Activated CD4-positive, alpha-beta memory T cell treated with anti-CD3 and anti-CD28 coated beads for 36 hours (primary cell): ENCODE measurements at regions not wholly inside any gene's neighbourhood (a gene's known extent, or its start where the extent isn't known, plus 50 kb on each side); places are given as distances from the start of the nearest gene placed in this dataset.

Experiments used
- CTCF ChIA-PET: fragments of 350-600 bp; sonication (Branson Sonifier 250); formaldehyde crosslinking; loops from one replicate; lab custom pipeline; 2021; ENCODE audit warnings: antibody characterized with exemption, inconsistent platforms; lab: Charles Lee
- POLR2A ChIA-PET: fragments of 350-600 bp; sonication (Branson Sonifier 250); formaldehyde crosslinking; loops from one replicate; lab custom pipeline; 2021; ENCODE audit warnings: antibody characterized with exemption; lab: Charles Lee
- DNase-seq: peaks from one replicate; pipeline ENCODE4 v3.0.0-alpha.2; 2020
- H3K27ac Mint-ChIP-seq: one replicate; pipeline ENCODE4 v1.8.0; 2021; ENCODE audit warnings: mixed read lengths
- H3K27me3 Mint-ChIP-seq: one replicate; pipeline ENCODE4 v1.8.0; 2021; ENCODE audit warnings: mixed read lengths
- H3K36me3 Mint-ChIP-seq: one replicate; pipeline ENCODE4 v1.8.0; 2021; ENCODE audit warnings: mixed read lengths
- H3K4me1 Mint-ChIP-seq: one replicate; pipeline ENCODE4 v1.8.0; 2021; ENCODE audit warnings: low read depth, mixed read lengths
- H3K4me3 Mint-ChIP-seq: one replicate; pipeline ENCODE4 v1.8.0; 2021; ENCODE audit warnings: mild to moderate bottlenecking, mixed read lengths
- H3K9me3 Mint-ChIP-seq: one replicate; pipeline ENCODE4 v1.8.0; 2021; ENCODE audit warnings: mixed read lengths
- intact Hi-C: fragments of 100-400 bp; cut with micrococcal nuclease; formaldehyde crosslinking; loops from one replicate; pipeline ENCODE4 v1.15.1; 2023

DNA sequence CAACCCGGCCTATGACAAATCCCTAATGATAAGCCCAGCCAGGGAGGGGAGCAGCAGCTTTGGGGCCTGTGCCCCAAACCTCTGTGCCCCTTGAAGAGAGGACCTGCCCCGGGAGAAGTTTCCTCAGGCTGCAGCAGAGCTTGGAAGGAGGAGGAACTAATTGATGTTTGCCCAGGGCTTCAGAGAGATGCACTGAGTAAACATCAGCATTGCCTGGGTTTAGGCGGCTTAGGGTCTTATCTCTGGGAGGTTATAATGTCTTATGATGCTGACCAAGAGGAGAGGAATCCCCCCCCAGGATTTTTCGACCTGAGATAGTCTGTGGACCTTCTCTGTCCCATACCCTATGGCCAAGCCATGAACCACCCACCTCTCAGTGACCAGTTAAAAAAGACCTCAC, 148.7 kb upstream of the SDK2 start:
- no peaks in the 10 kb centered on the region for H3K36me3 Mint-ChIP-seq

DNA sequence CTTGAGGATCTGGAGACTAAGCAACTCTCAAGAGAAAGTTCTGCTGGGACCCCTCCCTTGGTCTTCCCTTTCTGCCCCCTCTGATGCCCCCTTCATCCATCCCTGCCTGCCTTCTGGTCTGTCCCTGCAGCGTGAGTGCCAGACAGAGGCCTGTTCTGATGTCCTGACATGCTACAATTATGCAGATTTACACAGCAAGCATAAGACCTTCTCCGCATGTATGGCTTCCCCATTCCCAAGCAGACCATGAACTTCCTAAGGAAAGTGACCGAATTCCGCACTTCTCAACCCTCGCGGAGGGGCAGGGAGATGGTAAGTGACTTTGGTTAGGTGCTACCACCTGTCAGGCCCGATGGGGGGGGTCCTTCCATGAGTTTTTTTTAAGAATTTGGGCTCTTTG, 150.1 kb upstream of the SDK2 start:
- Mint-ChIP-seq H3K27me3 (peaks cover 7% of the 10 kb centered on the region), H3K27ac (no peak overlapping the region), H3K4me1 (peaks cover 7% of the 10 kb centered on the region), H3K9me3 (no peaks in the 10 kb centered on the region), H3K36me3 (no peaks in the 10 kb centered on the region), H3K4me3 (no peak overlapping the region)
- intact Hi-C loops, result no loop called here
- POLR2A ChIA-PET, result no interaction called here
- CTCF ChIA-PET, result no interaction called here
- DNase-seq, result no peak

More for the DNA sequence above, 148.7 kb upstream of the SDK2 start:
- Mint-ChIP-seq H3K4me3 (no peak overlapping the region), H3K27ac (no peak overlapping the region), H3K4me1 (peaks cover 7% of the 10 kb centered on the region), H3K9me3 (no peaks in the 10 kb centered on the region), H3K27me3 (peaks cover 5% of the 10 kb centered on the region)
- ChIA-PET CTCF (no interaction called here), POLR2A (no interaction called here)
- no peak for DNase-seq
- intact Hi-C loops, result no loop called here

DNA sequence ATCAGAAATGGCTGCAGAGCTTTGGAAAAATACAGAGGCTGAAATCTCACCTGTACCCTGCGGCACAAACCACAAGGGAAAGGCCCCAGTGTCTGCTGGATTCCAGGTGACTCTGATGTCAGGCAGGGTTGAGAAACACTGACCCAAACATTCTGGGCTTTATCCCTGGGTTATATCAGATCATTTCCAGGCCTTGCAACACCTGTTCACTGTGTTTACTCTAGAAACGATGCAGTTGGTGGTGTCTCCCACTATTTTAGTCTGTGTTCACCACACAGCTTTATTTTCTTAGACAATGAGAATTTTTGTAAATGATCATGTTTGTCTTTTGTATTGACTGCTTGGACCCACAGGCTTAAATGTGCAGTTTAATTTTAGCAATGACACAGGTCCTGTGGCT, 151.5 kb upstream of the SDK2 start:
- intact Hi-C loops, result no loop called here
- Mint-ChIP-seq H3K27ac (no peak overlapping the region), H3K4me3 (no peak overlapping the region), H3K36me3 (no peaks in the 10 kb centered on the region), H3K4me1 (peaks cover 7% of the 10 kb centered on the region), H3K9me3 (no peaks in the 10 kb centered on the region), H3K27me3 (peaks cover 7% of the 10 kb centered on the region)
- POLR2A ChIA-PET, result no interaction called here
- no peak for DNase-seq
- CTCF ChIA-PET, result no interaction called here

DNA sequence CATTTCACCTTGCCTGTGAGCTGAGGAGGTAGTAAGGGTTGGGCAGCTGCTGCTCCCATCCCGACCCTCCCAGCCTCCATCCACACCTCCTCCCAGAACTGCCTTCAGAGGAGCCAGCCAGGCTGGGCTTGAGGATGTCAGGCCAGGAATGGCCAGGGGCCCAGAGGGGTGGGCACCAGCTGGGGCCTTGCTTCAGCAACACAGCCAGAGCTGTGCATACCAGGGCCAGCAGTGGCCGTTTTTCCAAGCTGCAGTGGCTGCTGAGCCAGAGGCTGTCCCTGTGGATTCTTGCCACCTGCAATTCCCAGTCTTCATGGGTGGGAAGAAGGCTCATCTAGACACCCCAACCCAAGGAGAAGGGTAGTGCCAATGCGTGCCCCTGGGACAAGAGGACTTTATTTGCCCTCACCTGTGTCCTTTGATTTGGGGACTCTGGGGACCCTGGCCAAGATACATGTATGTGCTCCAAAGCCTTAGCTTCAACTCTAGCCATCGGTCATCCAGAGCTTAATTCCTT, 153.4 kb upstream of the SDK2 start:
- CTCF ChIA-PET, result interaction anchor here (0.9 kb wide), 1 partner anchor 200 kb away, joined by 3 read pairs; no protein-coding TSS in a partner anchor
- peaks cover 7% of the 10 kb centered on the region for H3K4me1 Mint-ChIP-seq
- H3K27ac Mint-ChIP-seq, result no peak overlapping the region
- no peak for DNase-seq
- H3K9me3 Mint-ChIP-seq, result peaks cover 4% of the 10 kb centered on the region
- intact Hi-C loops, result no loop called here
- peaks cover 7% of the 10 kb centered on the region for H3K27me3 Mint-ChIP-seq
- POLR2A ChIA-PET, result no interaction called here
- H3K36me3 Mint-ChIP-seq, result no peaks in the 10 kb centered on the region
- H3K4me3 Mint-ChIP-seq, result no peak overlapping the region

DNA sequence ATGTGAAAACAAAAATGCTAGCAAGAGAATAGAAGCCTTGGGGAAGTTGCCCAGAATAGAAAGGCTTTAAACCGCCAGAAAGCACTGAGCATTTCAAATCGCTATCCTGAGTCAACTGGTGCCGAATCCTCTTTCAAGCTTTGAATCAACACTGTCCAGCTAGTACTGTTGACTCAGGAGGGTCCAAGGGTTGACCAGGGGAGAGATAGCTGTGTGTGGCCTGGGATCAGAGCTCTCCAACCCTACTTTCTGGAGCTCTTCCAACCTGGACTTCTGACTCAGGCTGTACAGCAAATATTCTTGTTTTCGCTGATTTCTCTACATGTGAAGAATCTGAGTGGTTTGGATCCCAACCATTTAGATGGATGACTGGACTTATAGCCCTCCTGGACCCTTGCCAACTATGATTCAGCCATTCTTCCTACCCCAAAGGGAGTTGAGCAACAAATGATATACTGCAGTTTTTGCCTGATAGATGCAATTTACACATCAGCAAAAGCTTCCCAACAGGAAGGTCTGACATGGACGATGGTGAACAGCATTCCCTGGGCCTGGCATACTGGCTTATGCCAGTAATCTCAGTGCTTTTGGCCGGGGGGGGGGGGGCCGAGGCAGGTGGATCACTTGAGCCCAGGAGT, 154.0 kb upstream of the SDK2 start:
- Mint-ChIP-seq H3K4me3 (no peak overlapping the region), H3K27me3 (peaks cover 7% of the 10 kb centered on the region), H3K27ac (no peak overlapping the region), H3K9me3 (peaks cover 9% of the 10 kb centered on the region), H3K36me3 (no peaks in the 10 kb centered on the region), H3K4me1 (peaks cover 7% of the 10 kb centered on the region)
- DNase-seq, result no peak
- POLR2A ChIA-PET, result no interaction called here
- CTCF ChIA-PET, result interaction anchor here (0.9 kb wide), 1 partner anchor 200 kb away, joined by 3 read pairs; no protein-coding TSS in a partner anchor
- intact Hi-C loops, result no loop called here

DNA sequence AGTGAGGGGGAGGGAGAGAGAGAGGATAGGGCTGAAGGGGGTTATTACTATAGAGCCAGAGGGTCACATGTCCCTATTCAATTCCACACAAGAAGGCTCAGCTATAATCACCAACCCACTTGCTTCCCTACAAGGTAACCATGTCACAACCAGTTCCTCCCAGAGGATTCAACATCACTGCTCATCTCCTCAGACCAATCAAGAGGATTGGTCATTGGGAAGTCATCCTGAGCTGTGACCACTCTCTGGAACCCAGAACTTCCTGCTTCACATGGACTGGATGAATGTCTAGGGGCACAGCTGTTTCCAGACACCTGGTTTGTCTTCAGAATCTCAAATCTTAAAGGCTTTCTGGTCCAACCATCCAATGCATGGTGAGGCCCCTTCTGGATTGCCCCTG, 154.9 kb upstream of the SDK2 start:
- Mint-ChIP-seq H3K4me1 (peaks cover 7% of the 10 kb centered on the region), H3K9me3 (peaks cover 9% of the 10 kb centered on the region), H3K27me3 (peaks cover 7% of the 10 kb centered on the region), H3K27ac (no peak overlapping the region), H3K36me3 (no peaks in the 10 kb centered on the region), H3K4me3 (no peak overlapping the region)
- ChIA-PET CTCF (no interaction called here), POLR2A (no interaction called here)
- no peak for DNase-seq
- intact Hi-C loops, result no loop called here

DNA sequence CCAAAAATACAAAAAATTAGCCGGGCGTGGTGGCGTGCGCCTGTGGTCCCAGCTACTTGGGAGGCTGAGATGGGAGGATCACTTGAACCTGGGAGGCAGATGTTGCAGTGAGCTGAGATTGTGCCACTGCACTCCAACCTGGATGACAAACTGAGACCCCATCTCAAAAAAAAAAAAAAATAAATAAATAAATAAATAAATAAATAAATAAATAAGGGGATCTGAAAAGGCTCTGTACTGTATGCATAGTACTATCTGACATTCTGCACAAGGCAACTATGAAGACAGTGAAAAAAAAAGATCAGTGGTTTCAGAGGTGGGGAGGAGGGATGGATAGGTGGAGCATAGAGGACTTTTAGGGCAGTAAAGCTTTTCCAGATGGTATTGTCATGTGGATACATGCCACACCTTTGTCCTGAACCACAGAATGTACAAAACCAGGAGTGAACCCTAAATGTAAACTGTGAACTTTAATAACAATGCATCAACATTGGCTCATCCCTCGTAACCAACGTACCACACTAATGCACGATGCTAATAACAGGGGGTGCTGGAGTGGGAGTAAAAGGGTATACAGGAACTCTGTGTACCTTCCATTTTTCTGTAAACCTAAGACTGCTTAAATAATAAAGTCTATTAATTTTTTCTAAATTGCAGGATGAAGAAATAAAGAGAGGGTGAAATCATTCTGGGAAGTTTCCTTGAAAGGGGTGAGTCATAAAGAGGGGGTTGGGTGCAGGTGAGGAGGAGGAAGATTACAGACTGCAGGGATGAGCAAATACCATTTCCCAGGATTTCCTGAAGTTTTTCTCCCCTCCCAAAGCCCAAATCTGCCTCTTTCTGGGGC, 155.8 kb upstream of the SDK2 start:
- intact Hi-C loops, result no loop called here
- no peak for DNase-seq
- H3K4me1 Mint-ChIP-seq, result no peaks in the 10 kb centered on the region
- peaks cover 7% of the 10 kb centered on the region for H3K27me3 Mint-ChIP-seq
- peaks cover 9% of the 10 kb centered on the region for H3K9me3 Mint-ChIP-seq
- ChIA-PET CTCF (no interaction called here), POLR2A (no interaction called here)
- no peaks in the 10 kb centered on the region for H3K36me3 Mint-ChIP-seq
- H3K4me3 Mint-ChIP-seq, result no peak overlapping the region
- H3K27ac Mint-ChIP-seq, result no peak overlapping the region

DNA sequence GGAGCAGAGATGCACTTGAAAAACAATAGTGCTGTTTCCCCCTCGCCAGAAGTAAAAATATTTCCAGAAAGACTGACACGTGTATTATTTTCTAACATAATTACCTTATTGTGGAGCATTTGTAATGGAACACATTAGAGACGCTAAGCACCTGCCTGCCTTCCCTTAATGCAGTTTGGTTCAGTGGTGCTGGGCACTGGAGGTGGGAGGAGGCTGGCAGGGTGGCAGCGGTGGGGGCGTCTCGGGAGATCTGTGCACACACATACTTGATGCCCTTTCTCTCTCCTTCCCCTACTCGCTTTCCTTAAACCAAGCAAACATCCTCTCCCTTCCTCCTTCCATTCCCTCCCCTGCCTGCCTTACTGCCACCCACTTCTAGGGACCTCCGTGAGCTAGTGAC, 156.6 kb upstream of the SDK2 start:
- ChIA-PET POLR2A (no interaction called here), CTCF (no interaction called here)
- intact Hi-C loops, result no loop called here
- Mint-ChIP-seq H3K27me3 (peaks cover 7% of the 10 kb centered on the region), H3K27ac (no peak overlapping the region), H3K4me1 (no peaks in the 10 kb centered on the region), H3K36me3 (no peaks in the 10 kb centered on the region), H3K4me3 (no peak overlapping the region), H3K9me3 (peaks cover 13% of the 10 kb centered on the region)
- no peak for DNase-seq

DNA sequence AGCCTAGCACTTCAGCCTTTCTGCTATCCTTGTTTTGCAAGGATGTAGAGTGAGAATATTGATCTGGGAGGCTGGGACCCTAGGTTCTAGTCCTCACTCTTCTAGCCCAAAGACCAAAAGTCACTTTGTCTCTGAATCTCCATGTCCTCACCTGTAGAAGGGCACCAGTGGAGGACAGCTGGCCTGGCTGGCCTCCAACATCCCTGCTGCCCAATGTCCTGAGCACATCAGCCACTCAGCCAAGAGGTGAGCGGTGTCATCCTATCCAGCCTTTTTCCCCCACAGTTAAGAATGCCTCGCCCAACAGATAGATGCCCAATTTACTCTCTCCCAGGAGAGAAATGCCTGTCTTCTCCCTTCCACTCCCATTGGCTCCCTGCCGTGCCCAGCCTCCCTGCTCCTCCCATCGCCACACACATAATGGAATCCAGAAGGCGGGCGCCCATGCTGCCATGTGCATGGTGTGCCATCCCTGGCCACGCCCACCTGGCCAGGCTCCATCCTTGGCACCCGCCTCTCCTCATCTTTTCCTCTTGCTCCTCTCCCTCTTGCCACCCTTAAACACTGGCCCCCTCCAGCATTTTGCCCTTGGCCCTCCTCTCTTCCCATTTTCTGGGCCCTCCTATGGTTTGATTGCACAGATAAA, 157.3 kb upstream of the SDK2 start:
- no peak overlapping the region for H3K4me3 Mint-ChIP-seq
- H3K36me3 Mint-ChIP-seq, result no peaks in the 10 kb centered on the region
- intact Hi-C loops, result no loop called here
- CTCF ChIA-PET, result no interaction called here
- no peak for DNase-seq
- no peaks in the 10 kb centered on the region for H3K4me1 Mint-ChIP-seq
- POLR2A ChIA-PET, result no interaction called here
- H3K27me3 Mint-ChIP-seq, result peaks cover 7% of the 10 kb centered on the region
- no peak overlapping the region for H3K27ac Mint-ChIP-seq
- peaks cover 13% of the 10 kb centered on the region for H3K9me3 Mint-ChIP-seq

DNA sequence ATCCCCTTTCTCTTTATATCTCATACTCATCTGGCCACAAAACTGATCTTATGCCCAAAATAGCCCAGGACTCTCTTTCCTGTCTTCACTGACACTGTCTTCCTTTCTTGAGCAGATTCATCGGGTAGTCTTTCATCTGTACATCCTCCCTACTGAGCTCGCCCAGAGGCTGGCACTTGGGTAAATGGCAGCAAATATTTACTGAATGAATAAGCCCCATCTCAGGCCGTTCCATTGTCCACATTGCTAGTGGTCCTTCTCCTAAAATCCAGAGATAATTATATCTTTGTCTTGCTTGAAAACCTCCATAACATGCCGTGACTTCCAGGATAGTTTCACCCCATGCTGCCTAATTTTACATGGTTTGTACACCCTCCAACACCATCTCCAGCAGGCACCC, 158.1 kb upstream of the SDK2 start:
- intact Hi-C loops, result no loop called here
- peaks cover 3% of the 10 kb centered on the region for H3K36me3 Mint-ChIP-seq
- H3K4me1 Mint-ChIP-seq, result no peaks in the 10 kb centered on the region
- no peak overlapping the region for H3K27ac Mint-ChIP-seq
- H3K9me3 Mint-ChIP-seq, result peaks cover 13% of the 10 kb centered on the region
- CTCF ChIA-PET, result no interaction called here
- POLR2A ChIA-PET, result no interaction called here
- DNase-seq, result no peak
- peaks cover 2% of the 10 kb centered on the region for H3K27me3 Mint-ChIP-seq
- no peak overlapping the region for H3K4me3 Mint-ChIP-seq

DNA sequence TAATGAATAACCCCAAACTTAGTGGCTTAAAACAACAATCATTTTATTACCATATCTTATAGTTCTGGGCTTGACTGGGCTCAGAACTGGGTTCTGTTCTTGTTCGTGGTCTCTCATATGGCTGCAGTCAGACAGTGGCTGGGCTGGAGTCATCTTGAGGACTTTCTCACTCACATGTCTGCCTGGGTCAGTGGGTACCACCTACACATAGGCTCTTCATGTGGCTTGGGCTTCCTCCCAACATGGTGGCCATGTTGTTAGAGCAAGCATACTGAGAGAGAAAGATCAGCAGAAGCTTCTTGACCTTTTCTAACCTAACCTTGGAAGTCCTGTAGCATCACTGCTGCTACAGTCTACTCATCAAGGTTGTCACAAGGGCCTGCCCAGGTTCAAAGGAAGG, 158.6 kb upstream of the SDK2 start:
- peaks cover 13% of the 10 kb centered on the region for H3K9me3 Mint-ChIP-seq
- CTCF ChIA-PET, result no interaction called here
- H3K4me1 Mint-ChIP-seq, result no peaks in the 10 kb centered on the region
- no peak overlapping the region for H3K27ac Mint-ChIP-seq
- no peak for DNase-seq
- H3K36me3 Mint-ChIP-seq, result peaks cover 3% of the 10 kb centered on the region
- H3K4me3 Mint-ChIP-seq, result no peak overlapping the region
- H3K27me3 Mint-ChIP-seq, result peaks cover 2% of the 10 kb centered on the region
- POLR2A ChIA-PET, result no interaction called here
- intact Hi-C loops, result no loop called here

DNA sequence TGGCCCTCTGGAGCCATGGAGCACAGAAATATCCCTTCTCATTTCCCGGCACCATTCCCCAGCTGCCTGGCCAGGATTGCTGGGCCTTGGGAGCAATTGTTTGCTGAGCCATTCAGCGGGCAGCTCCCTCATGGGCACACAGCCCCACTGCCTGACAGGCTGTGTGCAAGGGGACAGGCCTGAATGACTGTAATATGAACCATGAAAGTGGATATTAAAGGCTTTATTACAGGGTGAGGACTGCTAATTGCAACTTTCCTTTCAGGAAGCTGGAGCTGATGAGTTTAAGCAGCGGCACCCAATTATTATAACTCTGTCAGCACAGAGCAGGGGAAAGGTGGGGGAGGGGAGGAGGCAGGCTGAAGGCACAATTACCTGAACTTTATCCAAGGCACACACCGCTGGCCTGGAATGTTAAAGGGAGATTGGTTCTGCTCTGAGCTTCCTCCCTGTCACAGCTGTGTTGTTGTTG, 159.8 kb upstream of the SDK2 start:
- DNase-seq, result no peak
- ChIA-PET POLR2A (no interaction called here), CTCF (no interaction called here)
- H3K9me3 Mint-ChIP-seq, result peaks cover 13% of the 10 kb centered on the region
- peaks cover 3% of the 10 kb centered on the region for H3K36me3 Mint-ChIP-seq
- H3K4me3 Mint-ChIP-seq, result no peak overlapping the region
- H3K27me3 Mint-ChIP-seq, result no peaks in the 10 kb centered on the region
- no peaks in the 10 kb centered on the region for H3K4me1 Mint-ChIP-seq
- no peak overlapping the region for H3K27ac Mint-ChIP-seq
- intact Hi-C loops, result no loop called here
